A549 (cell line): ENCODE measurements at regions not wholly inside any gene's neighbourhood (a gene's known extent, or its start where the extent isn't known, plus 50 kb on each side); places are given as distances from the start of the nearest gene placed in this dataset.

Source experiments
- ATAC-seq, 2 experiments: fragments of 200-7000 bp in 1 of 2; fragments of >200 bp in 1 of 2; cut with Nextera tagmentation in 1 of 2; cut with Tn5 transposase in 1 of 2; 3 replicates each; pipeline versions ENCODE4 v1.8.0 to v1.9.1; 2018 to 2020; ENCODE audit warnings: mild to moderate bottlenecking in 1 of 2, moderate library complexity in 1 of 2
- CTCF ChIA-PET: fragments of 300-600 bp; sonication (Branson Sonifier 250); formaldehyde crosslinking; extraction: SDS; loops from one replicate; lab custom pipeline; 2021; ENCODE audit warnings: antibody characterized with exemption, inconsistent platforms; lab: Yijun Ruan, JAX
- POLR2A ChIA-PET: fragments of 350-600 bp; formaldehyde crosslinking; extraction: SDS; loops from one replicate; lab custom pipeline; 2021; ENCODE audit warnings: antibody characterized with exemption, inconsistent platforms; lab: Yijun Ruan, JAX
- DNase-seq, 2 experiments: peaks; one replicate each; pipeline versions ENCODE4 v3.0.0 to v3.0.0-alpha.2; 2011 to 2016; ENCODE audit warnings: low read depth in 1 of 2, low spot score in 1 of 2
- FAIRE-seq: peaks from 2 replicates; lab custom pipeline; 2011; peaks lifted over from hg19 to GRCh38; lab: Jason Lieb, UNC
- H3K27ac ChIP-seq, 2 experiments: fragments of >200 bp; sonication (Bioruptor Twin); formaldehyde crosslinking; 3 replicates each; pipeline ENCODE4 v1.5.1; 2016 to 2017
- H3K4me1 ChIP-seq: fragments of >200 bp; sonication (Bioruptor Twin); formaldehyde crosslinking; 3 replicates; pipeline ENCODE4 v1.6.1; 2016
- H3K4me2 ChIP-seq: fragments of >200 bp; sonication (Bioruptor Twin); formaldehyde crosslinking; 3 replicates; pipeline ENCODE4 v1.6.1; 2016
- H3K4me3 ChIP-seq: fragments of >200 bp; sonication (Bioruptor Twin); formaldehyde crosslinking; 3 replicates; pipeline ENCODE4 v1.5.1; 2016
- H3K9me3 ChIP-seq: fragments of >200 bp; sonication (Bioruptor Twin); formaldehyde crosslinking; 3 replicates; pipeline ENCODE4 v1.6.1; 2016
- CBX8 ChIP-seq: fragments of 200-600 bp; sonication (generic); IDR thresholded peaks from 2 replicates; pipeline ENCODE4 v1.6.1; 2016
- CHD2 ChIP-seq: fragments of 150-350 bp; IDR thresholded peaks from 2 replicates; pipeline ENCODE4 v1.6.1; 2014; ENCODE audit warnings: low read length; ENCODE audit not compliant: partially characterized antibody
- FOSB ChIP-seq: fragments of 250-450 bp; sonication (Bioruptor Pico); IDR thresholded peaks from 2 replicates; pipeline ENCODE4 v1.5.0; 2020; ENCODE audit warnings: mild to moderate bottlenecking, moderate library complexity
- FOSL2 ChIP-seq, 2 experiments: fragments of 450-650 bp in 1 of 2; fragments of >200 bp in 1 of 2; sonication (Bioruptor Twin) in 1 of 2; formaldehyde crosslinking; IDR thresholded peaks; 2 replicates each; pipeline versions ENCODE4 v1.5.0 to v1.6.1; 2016 to 2020; ENCODE audit warnings: mild to moderate bottlenecking in 1 of 2, moderate library complexity in 1 of 2
- HEYL ChIP-seq: fragments of 250-450 bp; sonication (Bioruptor Pico); IDR thresholded peaks from 2 replicates; pipeline ENCODE4 v1.8.0; 2021; ENCODE audit warnings: mild to moderate bottlenecking, moderate library complexity
- HOXB13 ChIP-seq: fragments of 250-450 bp; sonication (Bioruptor Pico); IDR thresholded peaks from 2 replicates; pipeline ENCODE4 v1.5.0; 2020; ENCODE audit warnings: low read depth, mild to moderate bottlenecking, moderate library complexity
- JUN ChIP-seq, 2 experiments: fragments of >200 bp; sonication (Bioruptor Twin); formaldehyde crosslinking; IDR thresholded peaks; 2 replicates in 1 of 2; 3 replicates in 1 of 2; pipeline ENCODE4 v1.6.1; 2016 to 2017
- KDM5A ChIP-seq: fragments of 200-600 bp; sonication (generic); IDR thresholded peaks from 2 replicates; pipeline ENCODE4 v1.6.1; 2016; ENCODE audit warnings: antibody characterized with exemption, mild to moderate bottlenecking
- MAFK ChIP-seq: fragments of 450-650 bp; IDR thresholded peaks from 2 replicates; pipeline ENCODE4 v1.6.1; 2014; ENCODE audit not compliant: partially characterized antibody
- MYC ChIP-seq: IDR thresholded peaks from 2 replicates; pipeline ENCODE4 v1.6.1; 2012; ENCODE audit warnings: mild to moderate bottlenecking, inconsistent platforms, low read length, improper control_type of control experiment, borderline replicate concordance
- NFE2L2 ChIP-seq: fragments of 150-350 bp; conservative IDR thresholded peaks from 2 replicates; pipeline ENCODE4 v1.6.1; 2014; ENCODE audit warnings: low read length
- NR3C1 ChIP-seq: fragments of >200 bp; sonication (Bioruptor Twin); formaldehyde crosslinking; IDR thresholded peaks from 3 replicates; pipeline ENCODE4 v1.6.1; 2017
- PHF8 ChIP-seq: fragments of 200-600 bp; sonication (generic); IDR thresholded peaks from 2 replicates; pipeline ENCODE4 v1.6.1; 2016; ENCODE audit warnings: low read depth, mild to moderate bottlenecking, antibody characterized with exemption, moderate library complexity, borderline replicate concordance
- POLR2AphosphoS2 ChIP-seq: conservative IDR thresholded peaks from 2 replicates; pipeline ENCODE4 v1.6.1; 2012; ENCODE audit warnings: low read length, improper control_type of control experiment, inconsistent platforms
- RNF2 ChIP-seq: fragments of 200-600 bp; sonication (generic); IDR thresholded peaks from 2 replicates; pipeline ENCODE4 v1.6.1; 2016; ENCODE audit warnings: low read depth, mild to moderate bottlenecking, antibody characterized with exemption, moderate library complexity, borderline replicate concordance
- SREBF2 ChIP-seq: fragments of 450-650 bp; IDR thresholded peaks from 2 replicates; pipeline ENCODE4 v1.6.1; 2014; ENCODE audit warnings: mild to moderate bottlenecking, moderate library complexity
- ZNF302 ChIP-seq: fragments of 250-450 bp; sonication (Bioruptor Pico); IDR thresholded peaks from 2 replicates; pipeline ENCODE4 v1.9.0; 2021; ENCODE audit warnings: inconsistent platforms, mild to moderate bottlenecking, moderate library complexity
- ZSCAN20 ChIP-seq: fragments of 250-450 bp; sonication (Bioruptor Pico); IDR thresholded peaks from 2 replicates; pipeline ENCODE4 v1.8.0; 2022; ENCODE audit warnings: mild to moderate bottlenecking, moderate library complexity
- WGBS: methylation state at CpG from one replicate; pipeline ENCODE4 v1.1.6; 2017; ENCODE audit errors: missing lambda C conversion rate; 5-methylcytosine and 5-hydroxymethylcytosine counted together
- TF ChIP-seq, protein P1 (sequence below): fragments of 200-600 bp; sonication (generic); IDR thresholded peaks from 2 replicates; pipeline ENCODE4 v1.6.1; 2016; ENCODE audit warnings: antibody characterized with exemption, mild to moderate bottlenecking, moderate library complexity
- TF ChIP-seq, protein P2 (sequence below): fragments of >200 bp; sonication (Bioruptor Twin); formaldehyde crosslinking; IDR thresholded peaks from 2 replicates; pipeline ENCODE4 v1.6.1; 2016
- TF ChIP-seq, protein P3 (sequence below): IDR thresholded peaks from 2 replicates; pipeline ENCODE4 v1.6.1; 2012; ENCODE audit warnings: low read depth, borderline replicate concordance
- TF ChIP-seq, protein P4 (sequence below): IDR thresholded peaks from 2 replicates; pipeline ENCODE4 v1.6.1; 2012
- TF ChIP-seq, protein P5 (sequence below): fragments of >200 bp; sonication (Bioruptor Twin); formaldehyde crosslinking; IDR thresholded peaks from 3 replicates; pipeline ENCODE4 v1.5.1; 2016
- TF ChIP-seq, protein P6 (sequence below): fragments of >200 bp; sonication (Bioruptor Twin); formaldehyde crosslinking; IDR thresholded peaks from 3 replicates; pipeline ENCODE4 v1.6.1; 2016
- TF ChIP-seq, protein P7 (sequence below): fragments of 150-350 bp; IDR thresholded peaks from 2 replicates; pipeline ENCODE4 v1.6.1; 2014; ENCODE audit warnings: low read depth, mild to moderate bottlenecking, low read length

DNA sequence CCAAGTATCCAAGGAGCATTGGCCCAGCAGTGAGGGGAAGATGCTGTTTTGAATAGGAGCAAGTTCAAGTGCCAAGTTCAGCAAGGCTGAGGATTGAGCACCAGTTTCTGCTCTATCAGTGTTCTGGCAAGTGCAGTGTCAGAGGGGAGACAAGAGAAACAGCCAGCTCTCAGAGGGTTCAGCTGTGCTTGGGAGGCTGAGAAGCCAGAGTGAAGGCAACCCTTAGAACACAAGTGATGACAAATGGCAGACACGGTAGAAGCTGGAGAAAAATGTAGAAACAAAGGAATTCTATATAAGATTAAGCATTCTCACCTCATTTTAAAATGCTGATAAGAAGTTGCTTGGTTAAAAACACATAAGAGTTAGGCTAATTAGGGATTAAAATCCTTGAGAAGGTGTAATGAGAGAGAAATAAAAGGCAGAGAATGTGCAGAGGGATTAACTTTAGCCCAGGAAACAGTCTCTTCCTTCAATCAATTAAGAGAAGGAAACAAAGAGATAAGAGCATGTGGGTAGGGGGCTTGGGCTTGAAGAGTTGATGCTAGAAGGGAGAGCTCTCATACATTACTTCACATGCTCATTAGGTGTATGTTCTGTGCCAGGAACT, 475.4 kb downstream of the AJAP1 start:
- H3K27ac ChIP-seq = no peak overlapping the region
- 6% methylated on average over 1 of the region's 1 CpG for WGBS
- no peak overlapping the region for H3K4me3 ChIP-seq
- H3K9me3 ChIP-seq = no peaks in the 10 kb centered on the region
- ATAC-seq (no peak), FAIRE-seq (no peak), DNase-seq (no peak)
- ChIA-PET POLR2A (no interaction called here), CTCF (no interaction called here)
- TF ChIP-seq FOSB (CRISPR knock-in tag) (no peak), PHF8 (no peak), NR3C1 (no peak), MAFK (no peak), HOXB13 (CRISPR knock-in tag) (no peak), RNF2 (no peak), HEYL (no peak)
- TF ChIP-seq, protein P1, sequence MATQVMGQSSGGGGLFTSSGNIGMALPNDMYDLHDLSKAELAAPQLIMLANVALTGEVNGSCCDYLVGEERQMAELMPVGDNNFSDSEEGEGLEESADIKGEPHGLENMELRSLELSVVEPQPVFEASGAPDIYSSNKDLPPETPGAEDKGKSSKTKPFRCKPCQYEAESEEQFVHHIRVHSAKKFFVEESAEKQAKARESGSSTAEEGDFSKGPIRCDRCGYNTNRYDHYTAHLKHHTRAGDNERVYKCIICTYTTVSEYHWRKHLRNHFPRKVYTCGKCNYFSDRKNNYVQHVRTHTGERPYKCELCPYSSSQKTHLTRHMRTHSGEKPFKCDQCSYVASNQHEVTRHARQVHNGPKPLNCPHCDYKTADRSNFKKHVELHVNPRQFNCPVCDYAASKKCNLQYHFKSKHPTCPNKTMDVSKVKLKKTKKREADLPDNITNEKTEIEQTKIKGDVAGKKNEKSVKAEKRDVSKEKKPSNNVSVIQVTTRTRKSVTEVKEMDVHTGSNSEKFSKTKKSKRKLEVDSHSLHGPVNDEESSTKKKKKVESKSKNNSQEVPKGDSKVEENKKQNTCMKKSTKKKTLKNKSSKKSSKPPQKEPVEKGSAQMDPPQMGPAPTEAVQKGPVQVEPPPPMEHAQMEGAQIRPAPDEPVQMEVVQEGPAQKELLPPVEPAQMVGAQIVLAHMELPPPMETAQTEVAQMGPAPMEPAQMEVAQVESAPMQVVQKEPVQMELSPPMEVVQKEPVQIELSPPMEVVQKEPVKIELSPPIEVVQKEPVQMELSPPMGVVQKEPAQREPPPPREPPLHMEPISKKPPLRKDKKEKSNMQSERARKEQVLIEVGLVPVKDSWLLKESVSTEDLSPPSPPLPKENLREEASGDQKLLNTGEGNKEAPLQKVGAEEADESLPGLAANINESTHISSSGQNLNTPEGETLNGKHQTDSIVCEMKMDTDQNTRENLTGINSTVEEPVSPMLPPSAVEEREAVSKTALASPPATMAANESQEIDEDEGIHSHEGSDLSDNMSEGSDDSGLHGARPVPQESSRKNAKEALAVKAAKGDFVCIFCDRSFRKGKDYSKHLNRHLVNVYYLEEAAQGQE = no peak
- TF ChIP-seq, protein P2, sequence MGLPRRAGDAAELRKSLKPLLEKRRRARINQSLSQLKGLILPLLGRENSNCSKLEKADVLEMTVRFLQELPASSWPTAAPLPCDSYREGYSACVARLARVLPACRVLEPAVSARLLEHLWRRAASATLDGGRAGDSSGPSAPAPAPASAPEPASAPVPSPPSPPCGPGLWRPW = no peak
- TF ChIP-seq, protein P3, sequence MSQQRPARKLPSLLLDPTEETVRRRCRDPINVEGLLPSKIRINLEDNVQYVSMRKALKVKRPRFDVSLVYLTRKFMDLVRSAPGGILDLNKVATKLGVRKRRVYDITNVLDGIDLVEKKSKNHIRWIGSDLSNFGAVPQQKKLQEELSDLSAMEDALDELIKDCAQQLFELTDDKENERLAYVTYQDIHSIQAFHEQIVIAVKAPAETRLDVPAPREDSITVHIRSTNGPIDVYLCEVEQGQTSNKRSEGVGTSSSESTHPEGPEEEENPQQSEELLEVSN = no peak
- TF ChIP-seq, protein P4, sequence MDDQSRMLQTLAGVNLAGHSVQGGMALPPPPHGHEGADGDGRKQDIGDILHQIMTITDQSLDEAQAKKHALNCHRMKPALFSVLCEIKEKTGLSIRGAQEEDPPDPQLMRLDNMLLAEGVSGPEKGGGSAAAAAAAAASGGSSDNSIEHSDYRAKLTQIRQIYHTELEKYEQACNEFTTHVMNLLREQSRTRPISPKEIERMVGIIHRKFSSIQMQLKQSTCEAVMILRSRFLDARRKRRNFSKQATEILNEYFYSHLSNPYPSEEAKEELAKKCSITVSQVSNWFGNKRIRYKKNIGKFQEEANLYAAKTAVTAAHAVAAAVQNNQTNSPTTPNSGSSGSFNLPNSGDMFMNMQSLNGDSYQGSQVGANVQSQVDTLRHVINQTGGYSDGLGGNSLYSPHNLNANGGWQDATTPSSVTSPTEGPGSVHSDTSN = no peak
- H3K4me2 ChIP-seq = no peak overlapping the region
- no peaks in the 10 kb centered on the region for H3K4me1 ChIP-seq

DNA sequence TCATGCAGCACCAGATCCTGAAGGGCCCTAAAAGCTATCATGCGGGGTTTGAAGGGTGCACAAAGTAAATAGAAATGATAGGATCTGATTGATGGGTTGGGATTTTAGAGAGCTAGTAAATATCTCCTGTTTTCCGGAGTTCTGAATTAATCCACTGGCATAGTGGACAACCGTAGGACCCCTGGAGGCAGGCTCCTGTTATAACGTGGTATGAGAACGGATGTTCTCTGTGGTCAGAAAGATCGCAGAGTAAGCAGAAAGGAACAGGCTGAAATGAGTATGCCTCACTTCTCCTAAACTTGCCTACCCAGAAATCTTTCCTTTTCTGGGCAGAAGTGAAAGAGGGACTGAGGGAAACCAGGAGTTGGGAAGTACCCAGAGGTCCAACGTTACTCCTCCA, 470.8 kb downstream of the AJAP1 start:
- ChIA-PET POLR2A (no interaction called here), CTCF (interaction anchor here (0.6 kb wide), 1 partner anchor 347 kb away, joined by 5 read pairs; no protein-coding TSS in a partner anchor)
- no peak for DNase-seq
- Histone ChIP-seq H3K4me1 (no peaks in the 10 kb centered on the region), H3K9me3 (no peaks in the 10 kb centered on the region), H3K27ac (no peak overlapping the region), H3K4me3 (no peak overlapping the region), H3K4me2 (no peak overlapping the region)
- no peak for FAIRE-seq
- ATAC-seq = no peak
- WGBS = 14% methylated on average over 7 of the region's 7 CpGs
- TF ChIP-seq CHD2 (no peak), CBX8 (no peak), ZSCAN20 (no peak), FOSL2 (IDR thresholded peaks at IDR 0.05) (no peak), FOSL2 (CRISPR knock-in tag; IDR thresholded peaks at IDR 0.05) (no peak), ZNF302 (no peak), MYC (no peak), JUN (IDR thresholded peaks at IDR 0.05) (no peak), SREBF2 (no peak), POLR2AphosphoS2 (no peak), KDM5A (no peak), NFE2L2 (no peak), NR3C1 (no peak)
- TF ChIP-seq, protein P5, sequence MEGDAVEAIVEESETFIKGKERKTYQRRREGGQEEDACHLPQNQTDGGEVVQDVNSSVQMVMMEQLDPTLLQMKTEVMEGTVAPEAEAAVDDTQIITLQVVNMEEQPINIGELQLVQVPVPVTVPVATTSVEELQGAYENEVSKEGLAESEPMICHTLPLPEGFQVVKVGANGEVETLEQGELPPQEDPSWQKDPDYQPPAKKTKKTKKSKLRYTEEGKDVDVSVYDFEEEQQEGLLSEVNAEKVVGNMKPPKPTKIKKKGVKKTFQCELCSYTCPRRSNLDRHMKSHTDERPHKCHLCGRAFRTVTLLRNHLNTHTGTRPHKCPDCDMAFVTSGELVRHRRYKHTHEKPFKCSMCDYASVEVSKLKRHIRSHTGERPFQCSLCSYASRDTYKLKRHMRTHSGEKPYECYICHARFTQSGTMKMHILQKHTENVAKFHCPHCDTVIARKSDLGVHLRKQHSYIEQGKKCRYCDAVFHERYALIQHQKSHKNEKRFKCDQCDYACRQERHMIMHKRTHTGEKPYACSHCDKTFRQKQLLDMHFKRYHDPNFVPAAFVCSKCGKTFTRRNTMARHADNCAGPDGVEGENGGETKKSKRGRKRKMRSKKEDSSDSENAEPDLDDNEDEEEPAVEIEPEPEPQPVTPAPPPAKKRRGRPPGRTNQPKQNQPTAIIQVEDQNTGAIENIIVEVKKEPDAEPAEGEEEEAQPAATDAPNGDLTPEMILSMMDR = no peak
- TF ChIP-seq, protein P6, sequence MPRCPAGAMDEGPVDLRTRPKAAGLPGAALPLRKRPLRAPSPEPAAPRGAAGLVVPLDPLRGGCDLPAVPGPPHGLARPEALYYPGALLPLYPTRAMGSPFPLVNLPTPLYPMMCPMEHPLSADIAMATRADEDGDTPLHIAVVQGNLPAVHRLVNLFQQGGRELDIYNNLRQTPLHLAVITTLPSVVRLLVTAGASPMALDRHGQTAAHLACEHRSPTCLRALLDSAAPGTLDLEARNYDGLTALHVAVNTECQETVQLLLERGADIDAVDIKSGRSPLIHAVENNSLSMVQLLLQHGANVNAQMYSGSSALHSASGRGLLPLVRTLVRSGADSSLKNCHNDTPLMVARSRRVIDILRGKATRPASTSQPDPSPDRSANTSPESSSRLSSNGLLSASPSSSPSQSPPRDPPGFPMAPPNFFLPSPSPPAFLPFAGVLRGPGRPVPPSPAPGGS = no peak
- TF ChIP-seq, protein P7, sequence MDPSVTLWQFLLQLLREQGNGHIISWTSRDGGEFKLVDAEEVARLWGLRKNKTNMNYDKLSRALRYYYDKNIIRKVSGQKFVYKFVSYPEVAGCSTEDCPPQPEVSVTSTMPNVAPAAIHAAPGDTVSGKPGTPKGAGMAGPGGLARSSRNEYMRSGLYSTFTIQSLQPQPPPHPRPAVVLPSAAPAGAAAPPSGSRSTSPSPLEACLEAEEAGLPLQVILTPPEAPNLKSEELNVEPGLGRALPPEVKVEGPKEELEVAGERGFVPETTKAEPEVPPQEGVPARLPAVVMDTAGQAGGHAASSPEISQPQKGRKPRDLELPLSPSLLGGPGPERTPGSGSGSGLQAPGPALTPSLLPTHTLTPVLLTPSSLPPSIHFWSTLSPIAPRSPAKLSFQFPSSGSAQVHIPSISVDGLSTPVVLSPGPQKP = no peak
